A549 (cell line): ENCODE measurements at regions not wholly inside any gene's neighbourhood (a gene's known extent, or its start where the extent isn't known, plus 50 kb on each side); places are given as distances from the start of the nearest gene placed in this dataset.

Experiments
- ATAC-seq, 2 experiments: fragments of 200-7000 bp in 1 of 2; fragments of >200 bp in 1 of 2; cut with Nextera tagmentation in 1 of 2; cut with Tn5 transposase in 1 of 2; 3 replicates each; pipeline versions ENCODE4 v1.8.0 to v1.9.1; 2018 to 2020; ENCODE audit warnings: mild to moderate bottlenecking in 1 of 2, moderate library complexity in 1 of 2
- CTCF ChIA-PET: fragments of 300-600 bp; sonication (Branson Sonifier 250); formaldehyde crosslinking; extraction: SDS; loops from one replicate; lab custom pipeline; 2021; ENCODE audit warnings: antibody characterized with exemption, inconsistent platforms; lab: Yijun Ruan, JAX
- POLR2A ChIA-PET: fragments of 350-600 bp; formaldehyde crosslinking; extraction: SDS; loops from one replicate; lab custom pipeline; 2021; ENCODE audit warnings: antibody characterized with exemption, inconsistent platforms; lab: Yijun Ruan, JAX
- DNase-seq, 2 experiments: peaks; one replicate each; pipeline versions ENCODE4 v3.0.0 to v3.0.0-alpha.2; 2011 to 2016; ENCODE audit warnings: low read depth in 1 of 2, low spot score in 1 of 2
- FAIRE-seq: peaks from 2 replicates; lab custom pipeline; 2011; peaks lifted over from hg19 to GRCh38; lab: Jason Lieb, UNC
- H3K27ac ChIP-seq, 2 experiments: fragments of >200 bp; sonication (Bioruptor Twin); formaldehyde crosslinking; 3 replicates each; pipeline ENCODE4 v1.5.1; 2016 to 2017
- H3K4me1 ChIP-seq: fragments of >200 bp; sonication (Bioruptor Twin); formaldehyde crosslinking; 3 replicates; pipeline ENCODE4 v1.6.1; 2016
- H3K4me2 ChIP-seq: fragments of >200 bp; sonication (Bioruptor Twin); formaldehyde crosslinking; 3 replicates; pipeline ENCODE4 v1.6.1; 2016
- H3K4me3 ChIP-seq: fragments of >200 bp; sonication (Bioruptor Twin); formaldehyde crosslinking; 3 replicates; pipeline ENCODE4 v1.5.1; 2016
- H3K9me3 ChIP-seq: fragments of >200 bp; sonication (Bioruptor Twin); formaldehyde crosslinking; 3 replicates; pipeline ENCODE4 v1.6.1; 2016
- BCL3 ChIP-seq: fragments of >200 bp; sonication (Bioruptor Twin); formaldehyde crosslinking; IDR thresholded peaks from 3 replicates; pipeline ENCODE4 v1.6.1; 2016
- BHLHE40 ChIP-seq: IDR thresholded peaks from 2 replicates; pipeline ENCODE4 v1.6.1; 2012; ENCODE audit warnings: low read depth, low read length, inconsistent platforms
- CBX2 ChIP-seq: fragments of 200-600 bp; sonication (generic); IDR thresholded peaks from 2 replicates; pipeline ENCODE4 v1.6.1; 2016; ENCODE audit warnings: low read depth, mild to moderate bottlenecking, borderline replicate concordance
- CBX8 ChIP-seq: fragments of 200-600 bp; sonication (generic); IDR thresholded peaks from 2 replicates; pipeline ENCODE4 v1.6.1; 2016
- CEBPB ChIP-seq, 2 experiments: fragments of >200 bp in 1 of 2; sonication (Bioruptor Twin) in 1 of 2; formaldehyde crosslinking in 1 of 2; IDR thresholded peaks; 2 replicates each; pipeline ENCODE4 v1.6.1; 2012 to 2016
- E2F6 ChIP-seq: IDR thresholded peaks from 2 replicates; pipeline ENCODE4 v1.6.1; 2012; ENCODE audit warnings: low read depth, borderline replicate concordance
- EHF ChIP-seq: fragments of 250-450 bp; sonication (Bioruptor Pico); IDR thresholded peaks from 2 replicates; pipeline ENCODE4 v1.5.0; 2020; ENCODE audit warnings: mild to moderate bottlenecking
- EHMT2 ChIP-seq: fragments of 200-600 bp; sonication (generic); IDR thresholded peaks from 2 replicates; pipeline ENCODE4 v1.6.1; 2016; ENCODE audit warnings: antibody characterized with exemption, low read depth, mild to moderate bottlenecking, moderate library complexity
- ELK1 ChIP-seq: fragments of 150-350 bp; IDR thresholded peaks from 2 replicates; pipeline ENCODE4 v1.6.1; 2014; ENCODE audit warnings: low read depth, mild to moderate bottlenecking, low read length
- ESRRA ChIP-seq: fragments of 150-350 bp; IDR thresholded peaks from 2 replicates; pipeline ENCODE4 v1.6.1; 2014; ENCODE audit warnings: mild to moderate bottlenecking, low read length, borderline replicate concordance
- FOSL2 ChIP-seq, 2 experiments: fragments of 450-650 bp in 1 of 2; fragments of >200 bp in 1 of 2; sonication (Bioruptor Twin) in 1 of 2; formaldehyde crosslinking; IDR thresholded peaks; 2 replicates each; pipeline versions ENCODE4 v1.5.0 to v1.6.1; 2016 to 2020; ENCODE audit warnings: mild to moderate bottlenecking in 1 of 2, moderate library complexity in 1 of 2
- GATA3 ChIP-seq: IDR thresholded peaks from 2 replicates; pipeline ENCODE4 v1.6.1; 2012; ENCODE audit warnings: borderline replicate concordance
- HDAC2 ChIP-seq: fragments of 200-600 bp; sonication (generic); IDR thresholded peaks from 2 replicates; pipeline ENCODE4 v1.6.1; 2016
- HES2 ChIP-seq: fragments of >200 bp; sonication (Bioruptor Twin); formaldehyde crosslinking; IDR thresholded peaks from 2 replicates; pipeline ENCODE4 v1.6.1; 2016
- HOXA7 ChIP-seq: fragments of 250-450 bp; sonication (Bioruptor Pico); IDR thresholded peaks from 2 replicates; pipeline ENCODE4 v1.5.0; 2020; ENCODE audit warnings: mild to moderate bottlenecking, moderate library complexity
- JUN ChIP-seq, 2 experiments: fragments of >200 bp; sonication (Bioruptor Twin); formaldehyde crosslinking; IDR thresholded peaks; 2 replicates in 1 of 2; 3 replicates in 1 of 2; pipeline ENCODE4 v1.6.1; 2016 to 2017
- JUNB ChIP-seq: fragments of >200 bp; sonication (Bioruptor Twin); formaldehyde crosslinking; IDR thresholded peaks from 2 replicates; pipeline ENCODE4 v1.6.1; 2016
- KDM1A ChIP-seq: fragments of 200-600 bp; sonication (generic); IDR thresholded peaks from 2 replicates; pipeline ENCODE4 v1.6.1; 2016; ENCODE audit warnings: low read depth, mild to moderate bottlenecking
- MAFK ChIP-seq: fragments of 450-650 bp; IDR thresholded peaks from 2 replicates; pipeline ENCODE4 v1.6.1; 2014; ENCODE audit not compliant: partially characterized antibody
- MYC ChIP-seq: IDR thresholded peaks from 2 replicates; pipeline ENCODE4 v1.6.1; 2012; ENCODE audit warnings: mild to moderate bottlenecking, inconsistent platforms, low read length, improper control_type of control experiment, borderline replicate concordance
- NR3C1 ChIP-seq: fragments of >200 bp; sonication (Bioruptor Twin); formaldehyde crosslinking; IDR thresholded peaks from 3 replicates; pipeline ENCODE4 v1.6.1; 2017
- PHF8 ChIP-seq: fragments of 200-600 bp; sonication (generic); IDR thresholded peaks from 2 replicates; pipeline ENCODE4 v1.6.1; 2016; ENCODE audit warnings: low read depth, mild to moderate bottlenecking, antibody characterized with exemption, moderate library complexity, borderline replicate concordance
- POLR2AphosphoS2 ChIP-seq: conservative IDR thresholded peaks from 2 replicates; pipeline ENCODE4 v1.6.1; 2012; ENCODE audit warnings: low read length, improper control_type of control experiment, inconsistent platforms
- REST ChIP-seq: fragments of 200-600 bp; sonication (generic); IDR thresholded peaks from 2 replicates; pipeline ENCODE4 v1.6.1; 2016; ENCODE audit warnings: antibody characterized with exemption, mild to moderate bottlenecking, moderate library complexity
- SREBF2 ChIP-seq: fragments of 450-650 bp; IDR thresholded peaks from 2 replicates; pipeline ENCODE4 v1.6.1; 2014; ENCODE audit warnings: mild to moderate bottlenecking, moderate library complexity
- TFCP2L1 ChIP-seq: fragments of 250-450 bp; sonication (Bioruptor Pico); IDR thresholded peaks from 2 replicates; pipeline ENCODE4 v1.5.0; 2021; ENCODE audit warnings: mild to moderate bottlenecking
- TP53 ChIP-seq: fragments of 250-450 bp; sonication (Bioruptor Pico); IDR thresholded peaks from 2 replicates; pipeline ENCODE4 v1.5.0; 2021; ENCODE audit warnings: mild to moderate bottlenecking, moderate library complexity
- ZC3H11A ChIP-seq: fragments of 450-650 bp; IDR thresholded peaks from 2 replicates; pipeline ENCODE4 v1.6.1; 2014; ENCODE audit warnings: antibody characterized with exemption, mild to moderate bottlenecking
- ZFP36 ChIP-seq: fragments of 450-650 bp; IDR thresholded peaks from 2 replicates; pipeline ENCODE4 v1.6.1; 2014; ENCODE audit warnings: borderline replicate concordance; ENCODE audit not compliant: partially characterized antibody
- ZSCAN20 ChIP-seq: fragments of 250-450 bp; sonication (Bioruptor Pico); IDR thresholded peaks from 2 replicates; pipeline ENCODE4 v1.8.0; 2022; ENCODE audit warnings: mild to moderate bottlenecking, moderate library complexity
- WGBS: methylation state at CpG from one replicate; pipeline ENCODE4 v1.1.6; 2017; ENCODE audit errors: missing lambda C conversion rate; 5-methylcytosine and 5-hydroxymethylcytosine counted together

- ATAC-seq: peak; percentile 96 to 97
These were observed 124.7 kb upstream of the C1QTNF7 start for GRCh38 chr4:15303052-15303641.

GRCh38 chr4:15314974-15315373 is 112.9 kb upstream of the C1QTNF7 start:
- TF ChIP-seq EHMT2 (no peak), PHF8 (no peak), ZC3H11A (no peak), NR3C1 (no peak), JUNB (no peak), SREBF2 (no peak), EHF (CRISPR knock-in tag) (no peak), MYC (no peak), ZFP36 (no peak), POLR2AphosphoS2 (no peak), CEBPB (IDR thresholded peaks at IDR 0.05) (no peak), REST (no peak), BHLHE40 (no peak), KDM1A (no peak), JUN (IDR thresholded peaks at IDR 0.05) (no peak), HES2 (no peak)
- H3K4me1 ChIP-seq: no peaks in the 10 kb centered on the region
- no peak overlapping the region for H3K4me3 ChIP-seq
- no peak overlapping the region for H3K27ac ChIP-seq
- ChIA-PET POLR2A (no interaction called here), CTCF (no interaction called here)
- no peak overlapping the region for H3K4me2 ChIP-seq
- no peaks in the 10 kb centered on the region for H3K9me3 ChIP-seq
- no peak for ATAC-seq
- DNase-seq: no peak
- FAIRE-seq: no peak
- 29% methylated on average over 3 of the region's 3 CpGs for WGBS

More at GRCh38 chr4:15303052-15303641, 124.7 kb upstream of the C1QTNF7 start:
- CTCF ChIA-PET: no interaction called here
- no peak for TF ChIP-seq ZC3H11A
- TF ChIP-seq HDAC2: no peak
- no peak for TF ChIP-seq TP53 (CRISPR knock-in tag)
- no peak for TF ChIP-seq ESRRA
- TF ChIP-seq SREBF2: no peak
- TF ChIP-seq FOSL2 (IDR thresholded peaks at IDR 0.05): no peak
- peak; percentile 86 for TF ChIP-seq FOSL2 (CRISPR knock-in tag; IDR thresholded peaks at IDR 0.05)
- no peak for TF ChIP-seq NR3C1
- no peak for TF ChIP-seq TFCP2L1 (CRISPR knock-in tag)
- TF ChIP-seq CEBPB (IDR thresholded peaks at IDR 0.05): no peak
- TF ChIP-seq GATA3: peak; percentile 27; the same call in 1 of the 2 replicates
- no peak for TF ChIP-seq CBX8
- TF ChIP-seq BHLHE40: no peak
- TF ChIP-seq ZSCAN20 (CRISPR knock-in tag): no peak
- peak; percentile 100 for TF ChIP-seq MAFK
- TF ChIP-seq ELK1: no peak
- TF ChIP-seq ZFP36: no peak
- TF ChIP-seq E2F6: no peak
- no peak for TF ChIP-seq EHMT2
- no peak for TF ChIP-seq BCL3
- no peak for TF ChIP-seq CBX2
- no peak for TF ChIP-seq HOXA7 (CRISPR knock-in tag)
- no peak overlapping the region for H3K4me3 ChIP-seq
- H3K9me3 ChIP-seq: no peaks in the 10 kb centered on the region
- DNase-seq (peak; percentile 11 to 55), FAIRE-seq (no peak)
- peaks cover 15% of the 10 kb centered on the region for H3K4me1 ChIP-seq
- WGBS: 10% methylated on average over 2 of the region's 2 CpGs
- H3K4me2 ChIP-seq: peak overlapping the region; percentile 57
- peak overlapping the region; percentile 35 to 53; a peak in 4 of 6 replicates for H3K27ac ChIP-seq
- POLR2A ChIA-PET: no interaction called here
